HG02798 (cell line): ENCODE measurements at regions not wholly inside any gene's neighbourhood (a gene's known extent, or its start where the extent isn't known, plus 50 kb on each side); places are given as distances from the start of the nearest gene placed in this dataset.
"Not testable (repeated sequence)": the region's sequence is repeated elsewhere in the genome, so short reads cannot be mapped to it uniquely, and the experiment has no call there.

Source experiments
- ATAC-seq: cut with Tn5 transposase; IDR thresholded peaks from one replicate; pipeline ENCODE4 v1.9.1; 2021; ENCODE audit warnings: mild to moderate bottlenecking; ENCODE audit not compliant: unreplicated experiment, poor library complexity

GRCh38 chr6:6412221-6412620 is 91.8 kb upstream of the F13A1 start:
- ATAC-seq, result no peak

DNA sequence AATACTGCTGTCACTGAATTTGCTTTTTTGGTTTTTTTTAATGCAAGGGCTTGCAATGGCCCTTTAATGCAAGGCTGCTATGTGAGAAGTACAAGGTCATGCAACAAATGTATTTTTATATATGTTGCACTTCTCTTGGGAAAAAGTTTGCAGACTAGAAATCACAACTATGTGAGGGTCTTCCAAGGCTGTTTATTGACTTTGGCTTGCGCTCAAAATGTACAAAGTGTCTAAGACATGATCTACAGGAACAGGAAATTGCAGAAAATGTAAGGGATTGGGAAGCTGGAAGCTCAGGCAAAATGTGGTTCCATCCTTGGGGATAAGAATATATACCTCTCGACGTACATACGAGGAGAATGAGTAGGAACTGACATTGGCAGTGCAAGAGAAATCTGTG is 92.2 kb upstream of the F13A1 start:
- no peak for ATAC-seq

DNA sequence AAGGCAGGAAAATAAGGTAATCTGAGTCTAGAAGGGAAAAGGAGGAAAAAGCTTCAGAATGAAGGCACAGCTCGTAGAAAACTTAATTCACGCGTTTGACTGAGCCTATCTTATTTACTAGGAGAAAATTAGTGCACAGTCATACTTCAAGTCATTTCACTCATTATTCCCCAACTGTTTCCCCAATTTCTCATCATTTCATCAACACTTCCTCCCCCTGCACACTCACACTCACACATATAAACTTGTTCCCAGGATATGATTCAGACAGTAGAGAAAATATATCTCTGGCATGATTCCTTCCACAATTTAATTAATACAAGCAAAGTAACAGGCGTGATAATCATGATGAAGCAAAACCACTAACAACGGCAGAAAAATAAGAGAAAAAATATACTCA is 94.5 kb upstream of the F13A1 start:
- no peak for ATAC-seq

- no peak for ATAC-seq
Observed at GRCh38 chr6:6417475-6417874, 97.0 kb upstream of the F13A1 start.

DNA sequence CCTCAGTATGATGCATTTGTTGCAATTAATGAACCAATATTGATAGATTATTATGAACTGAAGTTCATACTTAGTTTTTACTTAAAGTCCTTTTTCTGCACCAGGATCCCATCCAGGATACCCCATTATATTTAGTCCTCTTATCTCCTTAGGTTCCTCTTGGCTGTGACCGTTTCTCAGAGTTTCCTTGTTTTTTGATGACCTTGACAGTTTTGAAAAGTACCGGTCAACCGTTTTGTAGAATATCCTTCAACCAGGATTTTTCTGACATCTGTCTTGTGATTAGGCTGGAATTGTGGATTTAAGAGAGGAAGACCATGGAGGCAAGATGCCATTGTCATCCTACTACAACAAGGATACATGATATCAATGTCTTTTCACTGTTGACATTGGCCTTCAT is 98.0 kb upstream of the F13A1 start:
- ATAC-seq, result no peak

DNA sequence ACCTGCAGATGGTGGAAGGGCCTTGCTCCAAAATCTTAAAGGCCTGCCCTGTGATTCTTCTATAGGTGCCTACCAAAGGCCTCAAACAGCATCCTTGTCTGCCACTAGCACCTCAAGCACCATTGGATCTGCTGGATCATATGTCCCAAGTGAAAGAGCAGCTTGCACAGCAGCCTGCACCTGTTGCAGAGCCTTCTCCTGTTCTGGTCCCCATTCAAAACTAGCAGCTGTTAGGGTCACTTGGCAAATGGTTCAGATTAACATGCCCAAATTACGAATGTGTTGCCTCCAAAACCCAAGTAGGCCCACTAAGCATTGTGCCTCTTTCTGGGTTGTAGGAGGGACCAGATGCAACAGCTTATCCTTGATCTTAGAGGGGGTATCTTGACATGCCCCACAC is 99.6 kb upstream of the F13A1 start:
- no peak for ATAC-seq

DNA sequence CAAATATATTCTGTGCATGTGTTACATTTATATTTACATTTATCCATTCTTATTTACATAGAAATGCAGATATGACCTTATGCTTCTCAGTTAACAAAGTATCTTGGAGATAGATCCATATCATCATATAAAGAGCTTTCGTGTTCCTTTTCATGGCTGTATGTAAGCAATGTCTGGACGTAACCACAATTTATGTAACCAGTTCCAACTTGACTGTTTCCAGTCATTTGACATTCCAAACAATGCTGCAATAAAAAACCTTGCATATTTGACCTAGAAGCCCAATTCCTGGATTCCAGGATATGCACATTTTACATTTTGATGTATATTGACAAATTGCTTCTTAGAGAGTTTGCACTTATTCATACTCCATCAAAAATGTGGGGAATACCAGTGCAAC is 113.7 kb upstream of the F13A1 start:
- no peak for ATAC-seq

GRCh38 chr6:6434723-6435122 is 114.3 kb upstream of the F13A1 start:
- no peak for ATAC-seq

- no peak for ATAC-seq
Observed at GRCh38 chr6:6436366-6436765, 115.9 kb upstream of the F13A1 start.

GRCh38 chr6:6436946-6437345 is 116.5 kb upstream of the F13A1 start:
- no peak for ATAC-seq

DNA sequence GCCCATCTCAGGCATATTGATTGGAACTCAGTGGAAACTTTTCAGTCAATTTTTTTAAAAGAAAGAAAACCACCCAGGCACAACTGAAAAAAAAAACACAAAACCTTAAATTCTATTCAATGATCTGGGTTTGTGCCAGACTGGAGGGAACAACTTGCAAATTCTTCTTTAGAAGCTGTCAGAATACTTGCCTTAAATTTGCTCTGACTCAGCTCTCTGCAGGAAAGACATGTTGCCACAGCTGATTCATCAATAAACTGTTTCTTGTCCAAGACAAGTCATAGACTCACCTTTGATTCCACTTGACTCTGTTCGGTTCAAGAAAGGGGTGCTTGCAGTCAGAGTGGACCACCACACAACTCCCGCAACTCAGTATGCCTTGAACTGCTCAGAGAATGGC is 117.8 kb upstream of the F13A1 start:
- ATAC-seq, result no peak

DNA sequence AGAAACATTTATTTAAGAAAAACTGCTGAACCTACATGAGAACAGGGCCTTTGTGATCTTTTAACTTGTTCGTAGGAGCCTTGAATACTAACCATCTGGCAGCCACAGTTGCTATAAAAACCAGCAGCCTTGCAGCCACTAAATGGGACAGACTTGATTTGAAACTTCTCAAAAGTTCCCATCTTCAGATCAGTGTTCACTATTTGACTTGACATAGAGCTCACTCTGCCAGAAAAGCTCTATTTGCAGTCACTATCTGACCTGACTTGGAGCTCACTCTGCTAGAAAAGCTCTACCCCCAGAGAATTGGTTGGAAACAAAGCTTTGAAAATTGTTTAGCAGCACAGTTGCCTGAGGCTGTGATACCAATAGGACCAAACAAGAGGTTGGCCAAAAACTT is 119.3 kb upstream of the F13A1 start:
- no peak for ATAC-seq

- ATAC-seq, result no peak
Observed at GRCh38 chr6:6452002-6452401, 131.5 kb upstream of the F13A1 start.

GRCh38 chr6:6453186-6453585 is 132.7 kb upstream of the F13A1 start:
- no peak for ATAC-seq

- no peak for ATAC-seq
Observed at GRCh38 chr6:6455272-6455671, 133.2 kb upstream of the LY86 start.

- no peak for ATAC-seq
Observed at GRCh38 chr6:6458172-6458571, 130.3 kb upstream of the LY86 start.

GRCh38 chr6:6459963-6460362 is 128.6 kb upstream of the LY86 start:
- not testable (repeated sequence) for ATAC-seq

- ATAC-seq, result no peak
Observed at GRCh38 chr6:6460416-6460815, 128.1 kb upstream of the LY86 start.

GRCh38 chr6:6461138-6461537 is 127.4 kb upstream of the LY86 start:
- ATAC-seq, result no peak

- no peak for ATAC-seq
Observed at GRCh38 chr6:6466967-6467761, 121.4 kb upstream of the LY86 start.

- no peak for ATAC-seq
Observed at GRCh38 chr6:6469074-6469473, 119.4 kb upstream of the LY86 start.

- ATAC-seq, result no peak
Observed at GRCh38 chr6:6470123-6470522, 118.4 kb upstream of the LY86 start.

GRCh38 chr6:6471276-6471675 is 117.2 kb upstream of the LY86 start:
- ATAC-seq, result no peak
